Head of caudate nucleus (tissue), 42 donors: ENCODE measurements at regions not wholly inside any gene's neighbourhood (a gene's known extent, or its start where the extent isn't known, plus 50 kb on each side); places are given as distances from the start of the nearest gene placed in this dataset.

Experiments used
- DNase-seq, 42 donors: peaks; one replicate each; pipeline versions ENCODE4 v3.0.0 to v3.0.0-alpha.2; 2020 to 2021; ENCODE audit warnings: mixed read lengths in 7 of 42
- intact Hi-C: fragments of 100-400 bp; cut with DNase I; formaldehyde crosslinking; loops from one replicate; pipeline ENCODE4 v1.15.0; 2022

DNA sequence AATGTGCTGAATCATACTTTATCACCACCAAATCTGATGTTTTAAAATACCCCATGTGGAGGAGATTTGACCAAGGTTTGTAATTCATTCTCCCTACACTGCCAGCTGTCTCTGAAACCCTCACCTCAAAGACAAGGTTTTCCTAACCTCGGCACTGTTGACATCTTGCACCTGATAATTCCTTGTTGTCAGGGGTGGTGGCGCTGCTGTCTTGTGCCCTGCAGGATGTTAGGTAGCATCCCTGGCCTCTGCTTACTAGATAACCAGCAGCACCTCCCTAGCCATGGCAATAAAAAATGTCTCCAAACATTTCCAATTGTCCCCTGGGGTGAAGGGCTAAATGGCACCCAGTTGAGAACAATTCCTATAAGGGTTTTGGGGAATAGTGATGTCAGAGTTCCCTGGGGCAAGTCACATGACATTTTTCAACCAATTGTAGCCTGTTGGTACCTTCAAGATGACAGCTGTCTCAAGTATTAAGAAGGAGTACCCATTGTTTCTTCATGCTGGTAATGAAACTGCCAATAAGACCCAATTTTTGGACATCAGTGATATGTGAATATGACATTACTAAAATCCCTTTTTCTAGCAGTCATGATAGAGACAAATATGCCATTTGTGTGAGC, 160.6 kb upstream of the PLCXD3 start:
- intact Hi-C loops = no loop called here
- DNase-seq = no peak

DNA sequence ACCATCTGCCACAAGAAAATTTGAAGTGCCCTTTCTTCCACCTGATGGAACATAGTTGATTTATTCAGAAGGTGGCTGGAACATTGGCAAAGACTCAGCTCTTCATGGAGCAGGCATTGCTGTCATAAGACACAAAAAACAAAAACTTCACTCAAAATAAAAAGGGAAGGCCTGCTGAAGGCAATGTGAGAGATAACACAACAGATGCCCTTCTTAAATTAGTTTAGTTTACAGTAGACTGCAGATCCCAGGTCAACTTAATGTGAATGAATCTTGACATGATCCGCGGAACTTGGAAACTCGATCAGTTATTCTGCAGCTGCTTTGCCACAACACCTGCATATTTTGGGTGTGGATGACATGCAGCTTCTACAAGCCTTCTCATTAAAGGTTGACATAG, 159.8 kb upstream of the PLCXD3 start:
- no peak for DNase-seq

DNA sequence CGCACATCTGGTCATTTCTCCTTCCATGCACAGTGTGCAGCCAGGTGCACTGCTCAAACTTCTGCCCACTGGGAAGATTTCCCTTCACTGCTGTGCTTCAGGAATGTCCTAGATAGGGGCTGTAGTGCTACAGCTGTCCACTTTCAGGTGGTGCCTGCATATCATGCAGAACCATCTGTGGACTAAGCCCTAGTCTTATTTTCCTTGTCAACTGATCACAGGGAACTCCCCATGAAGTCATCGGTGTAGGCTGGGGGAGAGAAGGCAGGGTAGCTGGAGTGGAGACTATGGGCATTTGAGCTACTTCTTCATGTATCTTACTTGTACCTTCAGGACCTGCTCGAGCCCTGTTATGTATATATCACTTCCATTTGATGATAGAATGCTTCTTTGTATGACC, 150.9 kb upstream of the PLCXD3 start:
- DNase-seq = no peak
- intact Hi-C loops = no loop called here

More for the DNA sequence above, 159.8 kb upstream of the PLCXD3 start:
- intact Hi-C loops = no loop called here

DNA sequence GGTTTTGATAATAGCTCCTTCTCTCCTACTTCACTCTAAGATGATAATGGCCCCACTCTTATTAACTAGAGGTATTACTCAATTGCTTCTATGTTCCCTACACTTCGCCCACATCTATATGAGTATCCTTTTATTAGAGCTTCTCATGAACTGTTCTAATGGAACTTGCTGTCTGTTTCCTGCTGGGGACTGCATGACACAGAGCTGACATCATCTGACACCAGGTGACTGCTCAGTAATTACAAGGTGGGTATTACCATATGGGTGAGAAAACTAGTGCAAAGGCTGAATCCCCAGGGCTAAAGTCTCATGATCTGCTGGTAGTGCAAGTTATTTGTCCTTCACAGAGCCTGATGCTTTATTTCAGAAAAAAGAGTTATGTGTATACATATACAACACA, 146.2 kb upstream of the PLCXD3 start:
- intact Hi-C loops = no loop called here
- DNase-seq = no peak

DNA sequence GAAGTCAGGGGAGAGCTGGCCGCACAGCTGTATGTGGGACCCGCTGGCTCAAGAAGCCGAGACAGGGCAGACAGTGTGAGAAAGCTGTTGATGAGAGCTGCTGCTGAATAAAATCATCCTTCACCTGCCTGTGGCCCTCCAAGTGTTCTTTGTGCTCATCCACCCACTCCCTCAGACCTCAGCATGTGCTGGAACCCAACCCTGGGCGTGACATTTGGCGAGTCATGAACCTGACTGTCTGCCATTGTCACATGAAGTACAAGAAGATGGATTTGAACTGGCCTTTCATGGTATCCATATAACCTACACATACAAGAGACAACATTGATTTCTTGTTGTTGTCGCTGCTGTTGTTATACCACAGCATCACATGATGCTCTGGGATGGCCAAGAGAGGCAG, 139.7 kb upstream of the PLCXD3 start:
- DNase-seq = no peak
- intact Hi-C loops = no loop called here

DNA sequence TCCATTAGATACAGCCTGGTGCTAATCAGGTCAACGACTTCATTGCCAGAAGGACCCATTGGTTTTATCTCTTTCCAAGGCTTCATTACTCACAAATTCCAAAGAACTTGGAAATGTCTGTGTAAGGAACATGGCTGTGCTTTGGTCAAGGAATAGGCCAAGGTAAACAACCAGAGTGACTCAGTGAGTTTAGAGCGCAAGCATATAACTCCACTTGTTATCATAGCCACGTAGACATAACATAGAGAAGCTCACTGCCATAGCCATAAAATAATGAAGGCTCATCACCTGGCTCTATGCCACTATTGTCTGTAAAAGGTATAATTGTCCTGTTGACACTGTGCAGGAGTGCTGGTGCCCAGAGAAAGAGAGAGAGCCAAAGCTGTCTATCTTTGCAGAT, 139.3 kb upstream of the PLCXD3 start:
- intact Hi-C loops = no loop called here
- no peak for DNase-seq

DNA sequence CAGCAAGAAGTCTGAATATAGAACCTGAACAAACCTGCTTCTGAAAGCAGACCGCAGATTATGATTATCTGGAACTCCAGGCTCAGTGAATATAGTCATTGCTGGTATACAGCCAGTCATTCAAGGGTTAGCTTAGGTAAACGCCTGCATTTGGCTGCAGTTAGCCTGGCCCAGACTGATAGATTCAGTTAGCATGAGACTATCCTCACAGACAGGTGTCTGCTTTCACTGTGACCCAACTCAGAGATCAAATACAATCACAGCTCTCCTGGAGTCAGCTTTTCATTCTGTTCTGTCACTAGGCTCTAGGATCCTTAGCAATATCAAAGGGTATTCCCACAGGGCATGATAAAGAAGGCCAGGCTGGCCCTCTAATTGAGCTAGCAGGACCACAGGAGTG, 138.6 kb upstream of the PLCXD3 start:
- intact Hi-C loops = no loop called here
- no peak for DNase-seq

DNA sequence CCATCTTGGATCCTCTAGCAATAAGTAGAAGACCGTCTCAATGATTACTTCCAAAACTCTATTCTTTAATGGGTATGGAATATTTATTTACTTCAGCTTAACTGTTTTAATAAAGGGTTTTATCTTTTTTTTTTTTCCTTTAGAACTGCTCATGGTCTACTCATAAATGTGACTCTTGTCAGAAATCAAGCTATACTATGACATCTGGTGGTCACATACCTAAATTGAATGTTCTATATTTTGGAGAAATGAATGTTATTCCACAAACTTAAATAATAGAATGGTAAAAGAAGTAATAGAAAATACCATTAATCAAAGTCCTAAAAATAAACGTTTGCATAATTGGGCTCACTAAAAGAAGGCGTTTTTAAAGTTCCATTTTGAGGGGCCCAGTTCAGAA, 131.2 kb upstream of the PLCXD3 start:
- no peak for DNase-seq
- intact Hi-C loops = no loop called here

DNA sequence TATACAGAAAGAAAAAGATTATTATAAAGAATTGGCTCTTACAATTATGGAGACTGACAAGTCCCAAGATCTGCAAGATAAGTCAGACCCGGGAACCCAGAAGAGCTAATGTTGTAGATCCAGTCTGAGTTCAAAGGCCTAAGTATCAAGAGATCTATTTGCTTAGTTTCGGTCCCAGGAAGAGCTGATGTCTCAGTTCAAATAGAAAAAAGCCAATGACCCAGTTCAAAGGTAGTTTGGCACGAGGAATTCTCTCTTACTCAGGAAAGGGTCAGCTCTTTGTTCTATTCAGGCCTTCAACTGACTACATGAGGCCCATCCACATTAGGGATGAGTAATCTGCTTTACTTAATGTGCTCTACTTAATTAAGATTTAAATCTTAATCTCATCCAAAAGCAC, 128.3 kb upstream of the PLCXD3 start:
- no peak for DNase-seq
- intact Hi-C loops = no loop called here

DNA sequence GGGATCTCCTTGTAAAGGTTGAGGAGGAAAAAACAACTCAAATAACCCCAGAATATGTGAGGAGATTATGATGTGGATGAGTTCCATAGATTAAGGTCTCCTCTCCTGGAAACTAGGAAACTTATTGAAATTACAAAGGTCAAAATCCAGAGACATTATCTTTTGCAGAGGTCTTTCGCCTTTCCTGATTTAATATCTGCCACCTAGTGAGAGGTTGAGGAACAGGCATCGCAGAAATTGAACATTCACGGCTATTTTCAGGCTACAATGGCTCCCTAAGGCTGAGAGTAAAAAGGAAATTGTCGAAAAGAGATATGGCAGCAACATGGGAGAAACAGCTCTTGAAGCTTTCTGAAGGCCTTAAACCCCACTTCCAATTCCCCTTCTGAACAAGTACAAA, 127.5 kb upstream of the PLCXD3 start:
- no peak for DNase-seq
- intact Hi-C loops = no loop called here

DNA sequence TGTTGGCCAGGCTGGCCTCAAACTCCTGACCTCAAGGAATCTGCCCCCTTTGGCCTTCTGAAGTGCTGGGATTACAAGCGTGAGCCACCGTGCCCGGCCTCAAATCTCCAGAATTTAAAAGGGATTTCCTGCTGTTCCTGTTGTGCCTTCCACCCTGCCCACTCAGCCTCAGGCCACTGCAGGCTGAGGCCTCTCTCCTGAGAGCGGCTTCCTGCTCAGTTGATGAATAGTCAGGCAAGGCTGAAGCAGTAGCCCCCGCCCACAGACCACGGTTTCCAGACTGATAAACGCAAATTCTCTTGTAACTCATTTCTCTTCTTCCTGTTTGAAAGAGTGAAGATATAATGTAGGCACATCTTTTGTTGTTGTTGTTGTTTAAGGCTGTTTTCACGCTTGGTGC, 127.0 kb upstream of the PLCXD3 start:
- no peak for DNase-seq
- intact Hi-C loops = no loop called here

DNA sequence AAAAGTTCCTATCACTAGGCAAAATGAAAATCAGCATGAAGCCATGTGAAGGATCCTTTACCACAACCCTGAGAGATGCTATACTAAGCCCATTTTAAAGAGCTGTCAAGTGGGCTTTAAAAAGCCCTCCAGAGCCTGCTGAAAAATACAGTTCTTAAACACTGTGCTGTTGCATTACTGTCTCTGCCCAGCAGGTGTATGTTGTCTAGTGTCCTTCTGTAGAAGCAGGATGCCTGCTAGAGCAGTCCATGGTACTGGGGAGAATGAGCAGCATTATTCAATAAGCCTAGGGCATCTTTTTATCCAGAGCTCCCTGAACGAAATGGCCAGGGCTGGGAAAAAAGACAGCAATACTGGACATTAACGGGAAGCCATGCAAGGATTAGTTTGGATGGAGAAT, 126.2 kb upstream of the PLCXD3 start:
- intact Hi-C loops = no loop called here
- no peak for DNase-seq

DNA sequence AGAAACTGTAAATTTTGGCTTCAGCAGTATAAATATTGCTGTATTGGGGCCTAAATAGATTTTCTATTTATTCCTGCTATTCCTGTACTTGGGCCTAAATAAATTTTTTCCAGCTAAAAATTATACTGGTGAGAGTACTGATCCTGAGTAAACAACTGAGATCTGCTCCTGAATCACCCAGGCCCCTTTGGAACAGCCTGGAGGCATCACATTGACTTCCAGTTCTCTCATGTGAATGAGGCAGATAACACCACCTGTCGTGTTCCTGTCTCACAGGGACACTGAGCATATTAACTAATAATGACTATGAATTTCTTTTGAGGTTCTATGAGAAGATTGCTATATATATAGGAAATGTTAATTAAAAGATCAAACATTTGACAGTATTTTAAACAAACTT, 119.5 kb upstream of the PLCXD3 start:
- no peak for DNase-seq
- intact Hi-C loops = no loop called here

DNA sequence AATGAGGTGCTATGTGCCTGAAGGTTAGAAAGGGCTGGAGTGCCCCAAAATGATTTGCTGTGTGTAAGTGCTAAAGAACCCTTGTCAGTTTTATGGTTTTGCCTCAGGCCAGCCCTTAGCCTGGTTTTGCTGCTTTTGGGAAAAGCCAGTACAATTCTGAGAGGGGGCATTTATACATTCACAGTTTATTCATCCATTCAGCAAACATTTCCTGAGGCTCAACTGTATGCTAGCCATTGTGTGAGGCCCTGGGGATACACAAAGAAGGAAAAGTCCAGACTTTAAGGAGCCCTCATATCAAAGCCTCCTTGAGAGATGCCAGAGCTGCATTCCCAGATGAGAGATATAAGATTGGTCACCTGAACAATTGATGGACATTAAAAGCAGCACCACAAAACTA, 115.2 kb upstream of the PLCXD3 start:
- intact Hi-C loops = no loop called here
- no peak for DNase-seq

DNA sequence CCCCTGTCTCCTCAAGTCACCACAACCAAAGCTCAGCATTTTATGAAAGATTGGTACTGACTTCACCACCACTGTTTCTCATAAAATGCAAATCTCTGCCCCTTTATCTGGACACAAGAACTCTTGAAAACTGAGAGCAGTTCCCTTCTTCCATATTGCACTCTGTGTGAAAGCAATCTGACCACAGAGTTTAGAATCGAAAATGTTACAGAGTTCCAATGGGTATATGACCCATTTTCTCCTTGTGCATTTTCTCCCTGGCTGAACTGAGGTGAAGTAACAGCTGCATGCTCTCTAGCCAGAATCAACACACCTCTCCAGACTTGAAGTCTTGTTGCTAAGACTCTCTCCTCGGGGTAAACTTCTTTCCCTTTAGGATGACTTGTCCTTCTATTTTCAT, 111.0 kb upstream of the PLCXD3 start:
- intact Hi-C loops = no loop called here
- no peak for DNase-seq

DNA sequence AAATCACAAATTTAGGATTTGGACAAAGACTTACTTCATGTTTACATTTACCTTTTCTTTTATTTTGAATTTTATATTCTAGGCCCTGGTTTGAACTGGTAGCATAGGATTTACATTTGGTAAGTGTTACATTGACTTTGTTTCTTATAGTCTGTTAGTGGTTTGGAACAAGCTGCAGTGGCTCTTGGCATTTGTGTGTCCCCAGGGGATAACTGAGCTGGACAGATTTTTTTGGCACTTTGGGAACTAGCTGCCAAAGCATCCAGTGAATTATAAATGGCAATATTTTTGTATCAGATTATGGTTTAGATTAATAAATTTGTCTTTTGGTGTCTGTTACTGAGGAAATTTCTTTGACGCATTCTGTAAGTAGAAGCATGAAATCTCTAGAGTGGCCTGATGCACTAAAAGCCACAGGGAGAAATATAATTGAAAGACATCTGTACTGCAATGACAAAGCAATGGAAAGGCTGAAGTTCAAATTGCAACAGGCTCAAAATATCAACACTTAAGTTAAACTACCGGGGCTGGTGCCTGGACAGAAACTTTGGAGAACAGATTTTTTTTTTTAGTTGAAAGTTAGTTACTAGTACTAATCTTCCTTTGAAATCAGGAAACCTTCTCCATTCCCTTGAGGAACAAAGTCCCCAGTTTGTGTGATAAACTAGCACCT, 107.6 kb upstream of the PLCXD3 start:
- no peak for DNase-seq
- intact Hi-C loops = no loop called here

DNA sequence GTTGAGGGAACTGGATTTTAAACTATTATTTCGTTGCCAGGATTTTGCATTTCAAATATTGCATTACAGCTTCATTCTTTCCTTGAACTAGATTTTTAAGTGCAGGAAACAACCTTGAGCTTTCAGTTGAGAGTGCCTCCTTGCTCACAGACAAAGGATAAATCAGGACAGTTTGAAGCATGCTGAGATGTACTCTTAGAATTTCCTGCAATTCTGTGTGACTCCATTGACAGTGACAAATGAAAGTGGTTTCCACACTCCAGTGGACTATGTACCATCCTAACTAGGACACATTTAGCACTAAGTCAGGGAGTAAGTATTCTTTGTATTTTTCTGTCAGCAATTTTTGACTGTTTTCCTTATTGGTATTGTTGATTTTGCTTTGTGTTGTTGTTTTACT, 100.0 kb upstream of the PLCXD3 start:
- intact Hi-C loops = no loop called here

DNA sequence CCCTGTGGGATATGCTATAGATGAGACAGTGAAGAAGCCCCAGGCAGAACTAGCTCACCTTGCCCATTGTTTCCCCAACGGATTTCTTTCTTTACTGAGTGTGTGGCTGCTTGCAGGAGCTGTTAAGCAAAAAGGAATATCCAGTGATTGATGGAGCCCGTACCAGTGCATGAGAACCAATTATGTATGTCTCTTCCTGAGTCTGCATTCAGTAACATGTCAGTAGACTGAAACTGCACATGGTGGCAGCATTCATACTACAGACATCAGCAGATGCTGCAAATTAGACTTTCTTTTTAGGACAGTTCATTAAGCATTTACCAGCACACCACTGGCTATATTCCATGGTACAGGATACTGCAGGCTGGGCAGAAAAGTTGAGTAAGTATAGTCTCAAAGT, 90.3 kb upstream of the PLCXD3 start:
- intact Hi-C loops = no loop called here
- DNase-seq = no peak

More for the DNA sequence above, 100.0 kb upstream of the PLCXD3 start:
- no peak for DNase-seq

DNA sequence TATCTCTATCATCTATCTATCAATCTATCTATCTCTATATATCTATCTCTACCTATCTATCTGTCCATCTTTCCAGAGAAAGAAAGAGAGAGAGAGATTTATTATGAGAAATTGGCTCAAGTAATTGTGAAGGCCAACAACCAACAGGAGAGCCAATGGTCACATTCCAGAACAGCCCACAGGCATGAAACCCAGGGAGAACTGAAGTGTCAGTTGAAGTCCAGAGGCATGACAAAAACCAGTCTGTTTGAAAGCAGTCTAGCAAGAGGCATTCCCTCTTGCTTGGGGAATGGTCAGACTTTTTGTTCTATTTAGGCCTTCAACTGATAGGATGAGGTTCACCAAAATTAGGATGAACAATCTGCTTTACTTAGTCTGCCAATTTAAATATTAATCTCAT, 87.6 kb upstream of the PLCXD3 start:
- intact Hi-C loops = no loop called here
- no peak for DNase-seq

DNA sequence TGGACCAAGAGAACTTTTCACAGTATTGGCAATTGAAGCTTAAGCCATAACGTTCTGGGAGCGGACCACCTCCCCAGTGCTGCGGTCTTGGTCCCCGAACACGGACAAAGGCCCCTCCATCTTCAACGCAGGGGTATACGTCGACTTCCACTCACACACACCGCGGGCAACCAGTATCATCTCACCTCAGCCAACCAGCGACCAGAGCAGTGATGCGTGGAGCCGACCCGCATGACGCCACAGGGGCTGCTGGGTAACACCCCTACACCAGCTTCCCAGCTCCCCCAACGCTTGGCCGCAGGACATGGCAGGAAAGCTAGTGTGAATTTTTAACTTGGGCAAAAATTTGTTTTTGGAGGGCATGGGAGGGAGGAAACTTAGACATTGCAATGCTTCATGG, 77.3 kb upstream of the PLCXD3 start:
- no peak for DNase-seq
- intact Hi-C loops = no loop called here

DNA sequence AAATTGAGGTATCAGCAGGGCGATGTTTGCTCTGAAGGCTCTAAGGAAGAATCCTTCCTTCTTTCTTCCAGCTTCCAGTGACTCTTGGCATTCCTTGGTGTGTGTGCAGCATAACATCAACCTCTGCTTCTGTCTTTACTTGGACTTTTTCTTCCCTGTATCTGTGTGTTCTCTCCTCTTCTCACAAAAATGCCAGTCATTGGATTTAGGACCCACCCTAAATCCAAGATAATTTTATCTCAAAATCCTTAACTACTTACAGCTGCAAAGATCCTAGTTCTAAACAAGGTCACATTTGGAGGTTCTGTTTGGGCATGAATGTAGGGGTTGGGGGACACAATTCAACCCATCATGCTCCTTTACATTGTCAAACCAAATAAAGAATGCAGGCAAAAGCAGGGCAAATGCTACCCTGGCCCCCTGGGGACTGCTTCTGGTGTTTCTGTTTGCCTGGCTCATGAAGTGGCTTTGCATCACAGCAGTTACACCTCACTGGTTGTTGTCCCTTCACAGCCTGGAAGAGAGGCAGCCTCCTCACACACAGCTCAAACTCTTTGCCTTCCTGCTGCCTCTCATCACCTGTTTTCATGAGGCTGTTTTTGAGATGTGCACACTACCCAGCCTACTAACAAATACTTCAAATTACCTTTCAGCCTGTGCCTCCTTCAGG, 64.8 kb upstream of the PLCXD3 start:
- no peak for DNase-seq
- intact Hi-C loops = no loop called here
